ENCODE measurements at regions not wholly inside any gene's neighbourhood (a gene's known extent, or its start where the extent isn't known, plus 50 kb on each side); places are given as distances from the start of the nearest gene placed in this dataset.

GRCh38 chr18:49666045-49666775 lies 104.4 kb downstream of the LIPG start:
- no peak for DNase-seq
- peaks cover 29% of the 10 kb centered on the region for H3K27me3 Mint-ChIP-seq (ENCODE audit: insufficient read depth)
- H3K27ac Mint-ChIP-seq: no peak overlapping the region
- no peaks in the 10 kb centered on the region for H3K36me3 Mint-ChIP-seq (ENCODE audit: low read depth)
- no peaks in the 10 kb centered on the region for H3K4me1 Mint-ChIP-seq (ENCODE audit: low read depth)
- no peak for TF ChIP-seq CTCF (IDR thresholded peaks at IDR 0.05)
- H3K9me3 Mint-ChIP-seq: no peaks in the 10 kb centered on the region
- H3K4me3 Mint-ChIP-seq: no peak overlapping the region

- Mint-ChIP-seq H3K36me3 (ENCODE audit: low read depth) (no peaks in the 10 kb centered on the region), H3K27me3 (ENCODE audit: insufficient read depth) (peaks cover 30% of the 10 kb centered on the region), H3K4me1 (ENCODE audit: low read depth) (no peaks in the 10 kb centered on the region), H3K4me3 (no peak overlapping the region), H3K27ac (no peak overlapping the region), H3K9me3 (no peaks in the 10 kb centered on the region)
- no peak for DNase-seq
- TF ChIP-seq CTCF (IDR thresholded peaks at IDR 0.05): no peak
Measured at GRCh38 chr18:49663899-49664890, 102.3 kb downstream of the LIPG start.

- peaks cover 24% of the 10 kb centered on the region for H3K27me3 Mint-ChIP-seq (ENCODE audit: insufficient read depth)
- no peaks in the 10 kb centered on the region for H3K9me3 Mint-ChIP-seq
- H3K36me3 Mint-ChIP-seq (ENCODE audit: low read depth): no peaks in the 10 kb centered on the region
- no peak overlapping the region for H3K27ac Mint-ChIP-seq
- H3K4me3 Mint-ChIP-seq: no peak overlapping the region
- H3K4me1 Mint-ChIP-seq (ENCODE audit: low read depth): no peaks in the 10 kb centered on the region
- TF ChIP-seq CTCF (IDR thresholded peaks at IDR 0.05): no peak
- DNase-seq: no peak
Measured at GRCh38 chr18:49662506-49662905, 100.6 kb downstream of the LIPG start.

GRCh38 chr18:49658823-49659404 lies 97.1 kb downstream of the LIPG start:
- Mint-ChIP-seq H3K9me3 (no peaks in the 10 kb centered on the region), H3K27me3 (ENCODE audit: insufficient read depth) (peaks cover 28% of the 10 kb centered on the region), H3K4me1 (ENCODE audit: low read depth) (no peaks in the 10 kb centered on the region), H3K4me3 (no peak overlapping the region), H3K36me3 (ENCODE audit: low read depth) (no peaks in the 10 kb centered on the region), H3K27ac (no peak overlapping the region)
- no peak for DNase-seq
- no peak for TF ChIP-seq CTCF (IDR thresholded peaks at IDR 0.05)

GRCh38 chr18:49656073-49656692 lies 94.3 kb downstream of the LIPG start:
- Mint-ChIP-seq H3K4me1 (ENCODE audit: low read depth) (no peaks in the 10 kb centered on the region), H3K36me3 (ENCODE audit: low read depth) (no peaks in the 10 kb centered on the region), H3K4me3 (no peak overlapping the region), H3K27ac (no peak overlapping the region), H3K9me3 (no peaks in the 10 kb centered on the region), H3K27me3 (ENCODE audit: insufficient read depth) (peaks cover 33% of the 10 kb centered on the region)
- DNase-seq: peak; percentile 64
- no peak for TF ChIP-seq CTCF (IDR thresholded peaks at IDR 0.05)

Measured in HFFc6 (cell line).